ENCODE measurements at regions not wholly inside any gene's neighbourhood (a gene's known extent, or its start where the extent isn't known, plus 50 kb on each side); places are given as distances from the start of the nearest gene placed in this dataset.

- no peak for DNase-seq (ENCODE audit: extremely low read depth, low read depth)
These were observed 49.7 kb downstream of the KLF12 start for GRCh38 chr13:74084375-74084935.

GRCh38 chr13:74082741-74083160, 51.5 kb downstream of the KLF12 start:
- DNase-seq (ENCODE audit: extremely low read depth, low read depth): no peak

GRCh38 chr13:74080762-74081161, 53.4 kb downstream of the KLF12 start:
- DNase-seq (ENCODE audit: extremely low read depth, low read depth): no peak

GRCh38 chr13:74077792-74078191, 56.4 kb downstream of the KLF12 start:
- no peak for DNase-seq (ENCODE audit: extremely low read depth, low read depth)

- no peak for DNase-seq (ENCODE audit: extremely low read depth, low read depth)
These were observed 56.8 kb downstream of the KLF12 start for GRCh38 chr13:74077375-74077774.

GRCh38 chr13:74074723-74075122, 59.5 kb downstream of the KLF12 start:
- no peak for DNase-seq (ENCODE audit: extremely low read depth, low read depth)

GRCh38 chr13:74073274-74073673, 60.9 kb downstream of the KLF12 start:
- no peak for DNase-seq (ENCODE audit: extremely low read depth, low read depth)

- DNase-seq (ENCODE audit: extremely low read depth, low read depth): no peak
These were observed 63.7 kb downstream of the KLF12 start for GRCh38 chr13:74070513-74070912.

- DNase-seq (ENCODE audit: extremely low read depth, low read depth): no peak
These were observed 64.1 kb downstream of the KLF12 start for GRCh38 chr13:74070065-74070464.

GRCh38 chr13:74068471-74068870, 65.7 kb downstream of the KLF12 start:
- no peak for DNase-seq (ENCODE audit: extremely low read depth, low read depth)

- DNase-seq (ENCODE audit: extremely low read depth, low read depth): no peak
These were observed 66.4 kb downstream of the KLF12 start for GRCh38 chr13:74067818-74068217.

GRCh38 chr13:74066937-74067336, 67.3 kb downstream of the KLF12 start:
- DNase-seq (ENCODE audit: extremely low read depth, low read depth): no peak

- DNase-seq (ENCODE audit: extremely low read depth, low read depth): no peak
These were observed 69.3 kb downstream of the KLF12 start for GRCh38 chr13:74064805-74065312.

- no peak for DNase-seq (ENCODE audit: extremely low read depth, low read depth)
These were observed 70.6 kb downstream of the KLF12 start for GRCh38 chr13:74063533-74064100.

GRCh38 chr13:74062933-74063332, 71.3 kb downstream of the KLF12 start:
- DNase-seq (ENCODE audit: extremely low read depth, low read depth): no peak

GRCh38 chr13:74061926-74062595, 72.1 kb downstream of the KLF12 start:
- no peak for DNase-seq (ENCODE audit: extremely low read depth, low read depth)

GRCh38 chr13:74056801-74057542, 77.2 kb downstream of the KLF12 start:
- no peak for DNase-seq (ENCODE audit: extremely low read depth, low read depth)

- DNase-seq (ENCODE audit: extremely low read depth, low read depth): no peak
These were observed 81.7 kb downstream of the KLF12 start for GRCh38 chr13:74052402-74052928.

GRCh38 chr13:74048756-74049155, 85.4 kb downstream of the KLF12 start:
- no peak for DNase-seq (ENCODE audit: extremely low read depth, low read depth)

GRCh38 chr13:74047931-74048600, 86.1 kb downstream of the KLF12 start:
- no peak for DNase-seq (ENCODE audit: extremely low read depth, low read depth)

- no peak for DNase-seq (ENCODE audit: extremely low read depth, low read depth)
These were observed 87.8 kb downstream of the KLF12 start for GRCh38 chr13:74046431-74046830.

All from NCI-H460 (cell line).